Osteoblast (primary cell): ENCODE measurements at regions not wholly inside any gene's neighbourhood (a gene's known extent, or its start where the extent isn't known, plus 50 kb on each side); places are given as distances from the start of the nearest gene placed in this dataset.

Experiments
- DNase-seq: peaks from one replicate; pipeline ENCODE4 v3.0.0; 2011; ENCODE audit warnings: low spot score, mixed read lengths; ENCODE audit not compliant: insufficient read length; ENCODE audit errors: missing footprints
- H2AFZ ChIP-seq: 2 replicates; pipeline ENCODE4 v1.6.0; 2011; ENCODE audit warnings: mild to moderate bottlenecking, low read length
- H3K27ac ChIP-seq: 2 replicates; pipeline ENCODE4 v1.5.1; 2011; ENCODE audit warnings: mild to moderate bottlenecking, low read depth, low read length, moderate library complexity
- H3K27me3 ChIP-seq: 2 replicates; pipeline ENCODE4 v1.6.0; 2012; ENCODE audit warnings: mild to moderate bottlenecking, control low read depth, inconsistent platforms, low read length, moderate library complexity; ENCODE audit not compliant: insufficient read depth
- H3K36me3 ChIP-seq: 2 replicates; pipeline ENCODE4 v1.5.1; 2011; ENCODE audit warnings: mild to moderate bottlenecking, low read length, control low read depth, moderate library complexity; ENCODE audit not compliant: insufficient read depth
- H3K4me1 ChIP-seq: 2 replicates; pipeline ENCODE4 v1.5.1; 2011; ENCODE audit warnings: mild to moderate bottlenecking, low read length, control low read depth, moderate library complexity; ENCODE audit not compliant: insufficient read depth
- H3K4me2 ChIP-seq: 2 replicates; pipeline ENCODE4 v1.6.0; 2011; ENCODE audit warnings: mild to moderate bottlenecking, low read length; ENCODE audit not compliant: insufficient read depth
- H3K4me3 ChIP-seq: fragments of 200-600 bp; sonication (generic); 3 replicates; pipeline ENCODE4 v1.5.1; 2012; ENCODE audit warnings: mild to moderate bottlenecking, low read length, inconsistent platforms; ENCODE audit not compliant: insufficient read depth
- H3K79me2 ChIP-seq: 2 replicates; pipeline ENCODE4 v1.6.0; 2012; ENCODE audit warnings: mild to moderate bottlenecking, low read length, control low read depth, inconsistent platforms; ENCODE audit not compliant: insufficient read depth
- H3K9me3 ChIP-seq: 2 replicates; pipeline ENCODE4 v1.5.1; 2011; ENCODE audit warnings: low read depth, low read length, control low read depth
- H4K20me1 ChIP-seq: 2 replicates; pipeline ENCODE4 v1.6.0; 2012; ENCODE audit warnings: mild to moderate bottlenecking, low read length, control low read depth; ENCODE audit not compliant: insufficient read depth
- CTCF ChIP-seq: IDR thresholded peaks from 2 replicates; pipeline ENCODE4 v1.5.1; 2011; ENCODE audit warnings: mild to moderate bottlenecking, low read depth, low read length, moderate library complexity; ENCODE audit errors: extremely low read depth

GRCh38 chr2:67095121-67095520 lies 302.0 kb upstream of the ETAA1 start:
- H3K4me3 ChIP-seq = no peak overlapping the region
- no peak overlapping the region for H3K4me2 ChIP-seq
- no peaks in the 10 kb centered on the region for H3K27me3 ChIP-seq
- H3K4me1 ChIP-seq = no peaks in the 10 kb centered on the region
- no peak overlapping the region for H3K27ac ChIP-seq
- H2AFZ ChIP-seq = no peak overlapping the region
- no peak for DNase-seq
- no peaks in the 10 kb centered on the region for H3K36me3 ChIP-seq
- TF ChIP-seq CTCF = no peak
- H3K79me2 ChIP-seq = no peaks in the 10 kb centered on the region
- H4K20me1 ChIP-seq = no peaks in the 10 kb centered on the region
- no peaks in the 10 kb centered on the region for H3K9me3 ChIP-seq

- Histone ChIP-seq H2AFZ (no peak overlapping the region), H3K4me3 (no peak overlapping the region), H4K20me1 (no peaks in the 10 kb centered on the region), H3K4me1 (no peaks in the 10 kb centered on the region), H3K36me3 (no peaks in the 10 kb centered on the region), H3K9me3 (no peaks in the 10 kb centered on the region), H3K27me3 (no peaks in the 10 kb centered on the region), H3K27ac (no peak overlapping the region), H3K79me2 (no peaks in the 10 kb centered on the region), H3K4me2 (no peak overlapping the region)
- DNase-seq = no peak
- no peak for TF ChIP-seq CTCF
Measured at GRCh38 chr2:67096886-67097285, 300.2 kb upstream of the ETAA1 start.

GRCh38 chr2:67103157-67103556 lies 294.0 kb upstream of the ETAA1 start:
- Histone ChIP-seq H3K4me2 (no peak overlapping the region), H3K4me3 (no peak overlapping the region), H3K9me3 (no peaks in the 10 kb centered on the region), H3K79me2 (no peaks in the 10 kb centered on the region), H2AFZ (no peak overlapping the region), H3K27me3 (no peaks in the 10 kb centered on the region), H3K36me3 (no peaks in the 10 kb centered on the region), H3K4me1 (no peaks in the 10 kb centered on the region), H3K27ac (no peak overlapping the region), H4K20me1 (no peaks in the 10 kb centered on the region)
- no peak for DNase-seq
- no peak for TF ChIP-seq CTCF

DNA sequence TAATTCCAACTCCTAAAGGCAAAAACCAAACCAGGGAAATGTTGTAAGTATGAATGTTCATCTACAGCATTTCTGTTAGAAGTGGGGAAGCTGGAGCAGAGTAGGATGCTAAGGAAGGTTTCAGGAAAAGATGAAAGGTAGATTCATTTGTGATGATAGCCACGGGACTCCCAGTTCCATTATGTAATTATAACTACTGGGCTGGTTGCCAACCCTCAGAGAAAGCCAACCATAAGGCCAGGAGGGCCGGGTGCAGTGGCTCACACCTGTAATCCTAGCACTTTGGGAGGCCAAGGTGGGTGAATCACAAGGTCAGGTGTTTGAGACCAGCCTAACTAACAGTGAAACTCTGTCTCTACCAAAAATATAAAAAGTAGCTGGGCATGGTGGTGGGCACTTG lies 288.9 kb upstream of the ETAA1 start:
- H3K27ac ChIP-seq = no peak overlapping the region
- H3K4me1 ChIP-seq = no peaks in the 10 kb centered on the region
- no peak for TF ChIP-seq CTCF
- H2AFZ ChIP-seq = no peak overlapping the region
- H3K9me3 ChIP-seq = no peaks in the 10 kb centered on the region
- no peaks in the 10 kb centered on the region for H4K20me1 ChIP-seq
- H3K4me3 ChIP-seq = no peak overlapping the region
- no peaks in the 10 kb centered on the region for H3K79me2 ChIP-seq
- no peaks in the 10 kb centered on the region for H3K36me3 ChIP-seq
- H3K4me2 ChIP-seq = no peak overlapping the region
- DNase-seq = no peak
- no peaks in the 10 kb centered on the region for H3K27me3 ChIP-seq
